ENCODE measurements at regions not wholly inside any gene's neighbourhood (a gene's known extent, or its start where the extent isn't known, plus 50 kb on each side); places are given as distances from the start of the nearest gene placed in this dataset.

DNA sequence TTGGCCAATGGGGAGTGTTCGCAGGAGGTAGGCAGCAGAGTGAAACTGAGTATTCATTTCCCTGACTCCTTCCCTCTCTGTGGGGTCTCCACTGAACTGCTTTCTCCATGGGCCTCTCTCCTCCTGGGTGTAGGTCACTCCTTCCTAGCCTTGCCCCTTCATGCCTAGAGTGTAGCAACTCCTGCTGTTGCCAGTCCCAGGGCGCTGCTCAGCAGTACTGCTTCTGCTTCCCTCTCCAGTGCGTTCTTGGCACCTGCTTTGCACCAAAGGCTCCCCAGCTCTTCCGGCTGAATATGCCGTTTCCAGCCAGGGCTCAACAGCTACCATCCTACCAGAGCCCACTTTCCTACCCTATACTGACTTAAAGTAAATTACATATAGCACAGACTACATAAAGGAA is 92.2 kb downstream of the MAF start:
- 93% methylated on average over 5 of the region's 5 CpGs; no CpG with 5 or more reads in 1 of the 2 experiments for WGBS, 2 experiments (ENCODE audit: extremely low coverage in 1 of 2, insufficient coverage in 1 of 2, insufficient read length in 1 of 2, insufficient replicate concordance in 2 of 2, low coverage in 1 of 2, low lambda C conversion rate in 2 of 2, missing lambda C conversion rate in 1 of 2)
- Histone ChIP-seq H3K14ac (ENCODE audit: insufficient read length) (no peak overlapping the region), H4K91ac (replicated peaks; ENCODE audit: insufficient read length, low read length) (no peak overlapping the region), H3K36me3 (ENCODE audit: control insufficient read depth in 2 of 4, insufficient read depth in 4 of 4, low read length in 3 of 4) (no peaks in the 10 kb centered on the region), H4K5ac (ENCODE audit: insufficient read length, low read depth, low read length) (no peak overlapping the region), H3K4me1 (replicated peaks in 1 of 4; ENCODE audit: control insufficient read depth in 3 of 4, insufficient read depth in 4 of 4, low read length in 3 of 4) (no peaks in the 10 kb centered on the region; a peak in 2 of 7 replicates), H3K18ac (ENCODE audit: extremely low read depth, low read length) (no peak overlapping the region), H3K4me3 (ENCODE audit: extremely low read depth in 1 of 4, insufficient read depth in 2 of 4, low read depth in 3 of 4, low read length in 4 of 4) (no peak overlapping the region), H2BK20ac (ENCODE audit: low read length) (no peak overlapping the region), H2BK15ac (ENCODE audit: low read length) (no peak overlapping the region), H2BK12ac (ENCODE audit: low read depth, low read length) (no peak overlapping the region), H3K9me3 (ENCODE audit: insufficient read depth in 2 of 2, low read depth in 1 of 2, low read length in 1 of 2) (no peaks in the 10 kb centered on the region), H3K79me2 (ENCODE audit: control insufficient read depth in 1 of 2, insufficient read depth in 2 of 2, low read length in 2 of 2) (no peaks in the 10 kb centered on the region), H2BK120ac (replicated peaks; ENCODE audit: low read depth, low read length) (no peak overlapping the region), H3K4ac (replicated peaks; ENCODE audit: insufficient read length, low read depth, low read length) (no peak overlapping the region), H3K4me2 (ENCODE audit: insufficient read depth in 1 of 2, low read depth in 2 of 2, low read length in 2 of 2) (no peak overlapping the region), H3K56ac (replicated peaks; ENCODE audit: insufficient read length, low read depth, low read length) (no peak overlapping the region), H2BK5ac (ENCODE audit: low read depth, low read length) (0 out of 2 replicates have a peak overlapping the region, but pooled peaks have one; percentile 2), H3K27me3 (replicated peaks in 1 of 4; ENCODE audit: control insufficient read depth in 3 of 4, extremely low read depth in 1 of 4, insufficient read depth in 3 of 4, low read length in 3 of 4) (no peaks in the 10 kb centered on the region), H4K20me1 (replicated peaks in 1 of 2; ENCODE audit: control insufficient read depth in 1 of 2, insufficient read depth in 2 of 2, low read length in 2 of 2) (no peaks in the 10 kb centered on the region), H3K23me2 (ENCODE audit: low read depth, low read length) (peaks cover 3% of the 10 kb centered on the region; the same call in 1 of the 2 replicates), H3K9ac (replicated peaks in 1 of 4; ENCODE audit: extremely low read depth in 1 of 4, low read depth in 3 of 4, low read length in 3 of 4) (no peak overlapping the region), H3K23ac (ENCODE audit: insufficient read length) (no peak overlapping the region), H2AFZ (ENCODE audit: low read length) (0 out of 2 replicates have a peak overlapping the region, but pooled peaks have one; percentile 12), H4K8ac (ENCODE audit: extremely low read depth, insufficient read depth, low read length) (no peak overlapping the region), H3K27ac (ENCODE audit: low read depth, low read length) (no peak overlapping the region), H3K79me1 (ENCODE audit: low read depth, low read length) (no peaks in the 10 kb centered on the region), H2AK5ac (ENCODE audit: low read depth, low read length) (no peak overlapping the region)
- ChIA-PET POLR2A (ENCODE audit: partially characterized antibody) (interaction anchor here (0.7 kb wide), 1 partner anchor 1045 kb away, joined by 3 read pairs; no protein-coding TSS in a partner anchor), CTCF (ENCODE audit: partially characterized antibody) (no interaction called here)
- FAIRE-seq (no peak), DNase-seq (ENCODE audit: low read depth in 1 of 2, low spot score in 2 of 2) (no peak)
- TF ChIP-seq NANOG (IDR thresholded peaks at IDR 0.05; ENCODE audit: insufficient read depth, low read depth, low read length, poor library complexity, severe bottlenecking) = no peak
- no peak for TF ChIP-seq USF2 (IDR thresholded peaks at IDR 0.05; ENCODE audit: low read length)
- no peak for TF ChIP-seq CHD2 (IDR thresholded peaks at IDR 0.05; ENCODE audit: low read length)
- TF ChIP-seq POLR2A (IDR thresholded peaks at IDR 0.05; ENCODE audit: control extremely low read depth in 1 of 2, low read depth in 2 of 2, low read length in 2 of 2) = no peak
- no peak for TF ChIP-seq RNF2 (IDR thresholded peaks at IDR 0.05; ENCODE audit: borderline replicate concordance, low read depth, low read length, missing control alignments, poor library complexity, severe bottlenecking)
- no peak for TF ChIP-seq RXRA (IDR thresholded peaks at IDR 0.05; ENCODE audit: insufficient read depth, low read depth, low read length)
- no peak for TF ChIP-seq SP4 (IDR thresholded peaks at IDR 0.05; ENCODE audit: low read length)
- no peak for TF ChIP-seq TAF7 (optimal IDR thresholded peaks at IDR 0.05; ENCODE audit: borderline replicate concordance, low read depth, low read length)
- TF ChIP-seq EGR1 (IDR thresholded peaks at IDR 0.05; ENCODE audit: borderline replicate concordance, low read depth, low read length) = no peak
- TF ChIP-seq HDAC2 (IDR thresholded peaks at IDR 0.05; ENCODE audit: borderline replicate concordance in 1 of 2, low read depth in 2 of 2, low read length in 2 of 2) = no peak

Data from H1 (cell line).